RWPE2 (cell line): ENCODE measurements at regions not wholly inside any gene's neighbourhood (a gene's known extent, or its start where the extent isn't known, plus 50 kb on each side); places are given as distances from the start of the nearest gene placed in this dataset.

Experiments used
- ATAC-seq: fragments of 200-7000 bp; cut with Tn5 transposase; 3 replicates; pipeline ENCODE4 v1.9.1; 2021; ENCODE audit warnings: low read depth
- DNase-seq: peaks from one replicate; pipeline ENCODE4 v3.0.0-alpha.2; 2020; ENCODE audit warnings: low spot score
- H3K27ac ChIP-seq: fragments of 450-650 bp; 2 replicates; pipeline ENCODE4 v1.5.1; 2017; ENCODE audit warnings: mild to moderate bottlenecking; ENCODE audit not compliant: poor library complexity, severe bottlenecking
- H3K27me3 ChIP-seq: fragments of 250-450 bp; sonication (Bioruptor Pico); 2 replicates; pipeline ENCODE4 v1.5.1; 2021; ENCODE audit warnings: mild to moderate bottlenecking, moderate library complexity; ENCODE audit not compliant: insufficient read depth, poor library complexity, severe bottlenecking
- H3K36me3 ChIP-seq: fragments of 250-450 bp; sonication (Bioruptor Pico); 2 replicates; pipeline ENCODE4 v1.5.1; 2020; ENCODE audit warnings: low read depth, mild to moderate bottlenecking, moderate library complexity
- H3K4me1 ChIP-seq: fragments of 250-450 bp; sonication (Bioruptor Pico); 2 replicates; pipeline ENCODE4 v1.5.1; 2021; ENCODE audit warnings: mild to moderate bottlenecking, moderate library complexity; ENCODE audit not compliant: insufficient read depth, poor library complexity, severe bottlenecking
- H3K4me3 ChIP-seq: fragments of 250-450 bp; sonication (Bioruptor Pico); 2 replicates; pipeline ENCODE4 v1.5.1; 2021; ENCODE audit warnings: mild to moderate bottlenecking, moderate library complexity; ENCODE audit not compliant: severe bottlenecking
- H3K9me3 ChIP-seq: fragments of 250-450 bp; sonication (Bioruptor Pico); 2 replicates; pipeline ENCODE4 v1.5.1; 2021; ENCODE audit warnings: mild to moderate bottlenecking, moderate library complexity; ENCODE audit not compliant: severe bottlenecking
- TF ChIP-seq, protein P1 (sequence below): fragments of 450-650 bp; IDR thresholded peaks from one replicate; pipeline ENCODE4 v1.5.1; 2017; ENCODE audit warnings: mild to moderate bottlenecking, moderate library complexity; ENCODE audit not compliant: poor library complexity, severe bottlenecking

DNA sequence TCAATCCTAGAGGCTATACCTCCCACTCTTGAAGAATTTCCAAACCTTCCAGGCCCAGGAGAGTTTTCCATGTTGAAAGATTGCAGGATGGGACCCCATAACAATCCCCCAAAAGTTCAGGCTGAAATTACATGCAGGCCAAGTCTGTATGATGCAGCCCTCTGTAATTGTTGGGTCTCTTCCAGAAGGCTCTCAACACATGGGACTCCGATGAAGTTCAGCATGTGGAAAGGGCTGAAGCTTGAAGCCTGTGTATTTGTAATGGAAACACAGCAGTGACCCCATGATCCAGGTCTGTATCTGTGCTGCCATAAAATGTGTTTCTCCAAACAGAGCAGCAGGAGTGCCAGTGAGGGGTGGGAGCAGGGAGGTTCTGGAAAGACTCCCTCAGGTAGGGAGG lies 202.5 kb upstream of the LYPLAL1 start:
- no peaks in the 10 kb centered on the region for H3K27me3 ChIP-seq
- TF ChIP-seq, protein P1, sequence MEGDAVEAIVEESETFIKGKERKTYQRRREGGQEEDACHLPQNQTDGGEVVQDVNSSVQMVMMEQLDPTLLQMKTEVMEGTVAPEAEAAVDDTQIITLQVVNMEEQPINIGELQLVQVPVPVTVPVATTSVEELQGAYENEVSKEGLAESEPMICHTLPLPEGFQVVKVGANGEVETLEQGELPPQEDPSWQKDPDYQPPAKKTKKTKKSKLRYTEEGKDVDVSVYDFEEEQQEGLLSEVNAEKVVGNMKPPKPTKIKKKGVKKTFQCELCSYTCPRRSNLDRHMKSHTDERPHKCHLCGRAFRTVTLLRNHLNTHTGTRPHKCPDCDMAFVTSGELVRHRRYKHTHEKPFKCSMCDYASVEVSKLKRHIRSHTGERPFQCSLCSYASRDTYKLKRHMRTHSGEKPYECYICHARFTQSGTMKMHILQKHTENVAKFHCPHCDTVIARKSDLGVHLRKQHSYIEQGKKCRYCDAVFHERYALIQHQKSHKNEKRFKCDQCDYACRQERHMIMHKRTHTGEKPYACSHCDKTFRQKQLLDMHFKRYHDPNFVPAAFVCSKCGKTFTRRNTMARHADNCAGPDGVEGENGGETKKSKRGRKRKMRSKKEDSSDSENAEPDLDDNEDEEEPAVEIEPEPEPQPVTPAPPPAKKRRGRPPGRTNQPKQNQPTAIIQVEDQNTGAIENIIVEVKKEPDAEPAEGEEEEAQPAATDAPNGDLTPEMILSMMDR: no peak
- ATAC-seq (no peak), DNase-seq (no peak)
- H3K27ac ChIP-seq: no peak overlapping the region
- H3K36me3 ChIP-seq: no peaks in the 10 kb centered on the region
- H3K4me3 ChIP-seq: no peak overlapping the region
- H3K4me1 ChIP-seq: no peaks in the 10 kb centered on the region
- H3K9me3 ChIP-seq: no peaks in the 10 kb centered on the region

DNA sequence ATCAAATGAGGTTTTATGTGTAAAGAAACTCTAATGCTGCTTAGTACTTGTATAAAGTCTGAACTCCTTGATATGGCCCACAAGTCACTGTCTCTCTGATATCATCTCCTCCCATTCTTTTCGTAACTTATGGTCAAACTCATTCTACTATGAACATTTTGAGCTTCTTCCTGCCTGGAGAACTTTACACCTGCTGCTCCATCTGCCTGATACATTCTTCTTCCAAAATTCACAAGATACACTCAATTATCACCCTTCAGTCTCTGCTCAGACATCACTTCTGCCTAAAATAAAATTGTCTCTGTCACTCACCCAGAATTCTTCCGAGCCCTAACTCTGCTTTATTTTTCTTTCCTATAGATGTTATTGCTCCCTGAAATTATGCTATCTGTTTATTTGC lies 192.8 kb upstream of the LYPLAL1 start:
- no peaks in the 10 kb centered on the region for H3K4me1 ChIP-seq
- H3K4me3 ChIP-seq: no peak overlapping the region
- TF ChIP-seq, protein P1: no peak
- DNase-seq (no peak), ATAC-seq (no peak)
- no peaks in the 10 kb centered on the region for H3K36me3 ChIP-seq
- H3K27me3 ChIP-seq: no peaks in the 10 kb centered on the region
- H3K9me3 ChIP-seq: no peaks in the 10 kb centered on the region
- no peak overlapping the region for H3K27ac ChIP-seq

DNA sequence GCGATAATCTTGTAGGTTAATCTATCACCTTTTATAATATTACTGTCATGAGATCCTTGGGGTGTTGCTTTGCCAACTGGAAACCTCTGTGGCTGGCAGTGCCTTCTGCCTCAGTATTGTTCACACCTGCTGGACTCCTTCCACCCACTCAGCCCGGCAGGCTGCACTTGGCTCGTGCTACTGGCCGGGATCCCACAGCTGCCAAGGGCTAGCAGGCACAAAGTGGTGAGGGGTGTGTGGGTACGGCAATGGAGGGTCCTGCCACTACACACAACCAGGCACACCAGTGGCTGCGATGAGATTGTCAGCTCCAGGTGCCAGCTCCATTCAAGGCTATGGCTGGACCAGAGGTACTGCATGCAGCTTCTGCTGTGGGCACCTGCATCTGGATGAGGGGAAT lies 191.2 kb upstream of the LYPLAL1 start:
- H3K4me3 ChIP-seq: no peak overlapping the region
- H3K27me3 ChIP-seq: no peaks in the 10 kb centered on the region
- ATAC-seq (no peak), DNase-seq (no peak)
- TF ChIP-seq, protein P1: no peak
- H3K36me3 ChIP-seq: no peaks in the 10 kb centered on the region
- H3K27ac ChIP-seq: no peak overlapping the region
- no peaks in the 10 kb centered on the region for H3K9me3 ChIP-seq
- no peaks in the 10 kb centered on the region for H3K4me1 ChIP-seq

DNA sequence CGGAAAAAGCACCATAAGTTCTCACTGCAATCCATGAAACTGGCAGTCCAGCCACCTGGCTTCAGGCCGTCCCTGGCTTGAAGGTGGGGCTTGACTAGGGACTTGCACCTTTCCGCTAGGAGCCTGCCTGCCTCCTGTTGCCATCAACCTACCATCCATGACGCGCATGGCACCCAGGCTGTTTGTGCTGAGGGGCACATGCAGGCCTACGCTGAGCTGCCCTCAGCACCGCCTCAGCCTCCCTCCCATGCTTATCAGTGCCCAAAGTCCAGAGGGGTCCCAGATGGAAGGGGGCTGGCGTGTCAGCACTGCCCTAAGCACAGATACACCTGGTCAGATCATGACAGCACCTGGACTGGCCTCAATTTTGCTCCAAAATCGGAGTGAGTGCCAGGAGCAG lies 190.2 kb upstream of the LYPLAL1 start:
- H3K4me1 ChIP-seq: no peaks in the 10 kb centered on the region
- TF ChIP-seq, protein P1: no peak
- no peaks in the 10 kb centered on the region for H3K36me3 ChIP-seq
- DNase-seq: no peak
- ATAC-seq: no peak
- H3K4me3 ChIP-seq: no peak overlapping the region
- no peaks in the 10 kb centered on the region for H3K27me3 ChIP-seq
- H3K9me3 ChIP-seq: no peaks in the 10 kb centered on the region
- H3K27ac ChIP-seq: no peak overlapping the region

DNA sequence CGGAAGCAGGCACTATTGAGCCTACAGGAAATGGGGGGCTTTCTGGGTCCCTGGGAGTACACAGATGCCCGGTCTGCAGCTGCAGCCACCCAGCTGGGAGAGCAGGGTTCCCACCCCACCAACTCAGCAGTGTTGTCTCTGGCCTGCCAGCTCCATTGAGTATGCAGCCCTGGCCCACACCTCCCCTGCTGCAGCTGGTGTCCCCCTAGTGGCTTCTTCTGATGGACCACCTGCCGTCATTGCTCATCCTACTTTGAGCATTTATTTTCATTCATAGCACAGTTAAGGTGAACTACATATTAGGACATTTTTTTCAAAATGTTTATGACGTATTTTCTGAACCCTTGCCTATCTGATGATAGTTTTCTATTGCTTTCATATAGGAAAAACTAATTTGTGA lies 189.8 kb upstream of the LYPLAL1 start:
- no peak for ATAC-seq
- no peak overlapping the region for H3K4me3 ChIP-seq
- no peaks in the 10 kb centered on the region for H3K9me3 ChIP-seq
- no peak overlapping the region for H3K27ac ChIP-seq
- no peaks in the 10 kb centered on the region for H3K36me3 ChIP-seq
- TF ChIP-seq, protein P1: no peak
- H3K27me3 ChIP-seq: no peaks in the 10 kb centered on the region
- DNase-seq: no peak
- no peaks in the 10 kb centered on the region for H3K4me1 ChIP-seq
